IMR-90 (cell line): ENCODE measurements at regions not wholly inside any gene's neighbourhood (a gene's known extent, or its start where the extent isn't known, plus 50 kb on each side); places are given as distances from the start of the nearest gene placed in this dataset.

Experiments used
- ATAC-seq: fragments of 200-7000 bp; cut with Tn5 transposase; 2 replicates; pipeline ENCODE4 v1.9.1; 2020; ENCODE audit warnings: low read depth, mild to moderate bottlenecking, moderate library complexity
- BruUV-seq: library from RNA; stranded (reverse); fragments of 400-500 nt; replicated peaks from 2 replicates; lab custom pipeline; 2021; lab: Mats Ljungman, UMichigan
- CTCF ChIA-PET: fragments of 300-600 bp; formaldehyde crosslinking; extraction: SDS; loops from one replicate; lab custom pipeline; 2021; ENCODE audit warnings: antibody characterized with exemption; lab: Yijun Ruan, JAX
- POLR2A ChIA-PET: fragments of 300-600 bp; sonication (Branson Sonifier 250); formaldehyde crosslinking; loops from one replicate; lab custom pipeline; 2022; ENCODE audit warnings: antibody characterized with exemption; ENCODE audit not compliant: unreplicated experiment; lab: Charles Lee
- DNase-seq: peaks from one replicate; pipeline ENCODE4 v3.0.0; 2013
- H2AFZ ChIP-seq: replicated peaks from 2 replicates; pipeline ENCODE3; 2013; ENCODE audit warnings: low read length, mild to moderate bottlenecking; ENCODE audit not compliant: poor library complexity
- H2AK5ac ChIP-seq: 2 replicates; pipeline ENCODE4 v1.6.1; 2013; ENCODE audit warnings: low read depth, low read length, inconsistent platforms
- H2AK9ac ChIP-seq: replicated peaks from 2 replicates; pipeline ENCODE3; 2013; ENCODE audit warnings: mild to moderate bottlenecking, low read depth, low read length, moderate library complexity; ENCODE audit not compliant: poor library complexity
- H2BK120ac ChIP-seq: 2 replicates; pipeline ENCODE4 v1.6.1; 2013; ENCODE audit warnings: low read depth, low read length, inconsistent platforms
- H2BK15ac ChIP-seq: 3 replicates; pipeline ENCODE4 v1.6.1; 2013; ENCODE audit warnings: low read depth, low read length, inconsistent platforms
- H2BK20ac ChIP-seq: 2 replicates; pipeline ENCODE4 v1.6.1; 2013; ENCODE audit warnings: low read depth, mild to moderate bottlenecking, inconsistent platforms, low read length, moderate library complexity
- H2BK5ac ChIP-seq: 2 replicates; pipeline ENCODE4 v1.6.1; 2013; ENCODE audit warnings: mild to moderate bottlenecking, low read depth, low read length, inconsistent platforms; ENCODE audit not compliant: poor library complexity, severe bottlenecking
- H3K14ac ChIP-seq: replicated peaks from 2 replicates; pipeline ENCODE4 v1.6.1; 2013; ENCODE audit warnings: low read depth, low read length, inconsistent platforms
- H3K18ac ChIP-seq: 2 replicates; pipeline ENCODE4 v1.6.1; 2013; ENCODE audit warnings: low read depth, low read length, control low read depth
- H3K23ac ChIP-seq: 2 replicates; pipeline ENCODE4 v1.6.1; 2013; ENCODE audit warnings: low read depth, low read length, inconsistent platforms
- H3K27ac ChIP-seq: 2 replicates; pipeline ENCODE4 v1.5.1; 2013; ENCODE audit warnings: mild to moderate bottlenecking, control low read depth, low read length; ENCODE audit not compliant: insufficient read depth
- H3K27me3 ChIP-seq: 2 replicates; pipeline ENCODE4 v1.6.1; 2013; ENCODE audit warnings: low read length; ENCODE audit not compliant: control insufficient read depth, insufficient read depth
- H3K36me3 ChIP-seq: 2 replicates; pipeline ENCODE4 v1.6.1; 2013; ENCODE audit warnings: low read length, mixed read lengths; ENCODE audit not compliant: control insufficient read depth, insufficient read depth
- H3K4ac ChIP-seq: 2 replicates; pipeline ENCODE4 v1.6.1; 2013; ENCODE audit warnings: low read depth, low read length, inconsistent platforms
- H3K4me1 ChIP-seq: 2 replicates; pipeline ENCODE4 v1.6.1; 2013; ENCODE audit warnings: low read length, mixed read lengths; ENCODE audit not compliant: control insufficient read depth, insufficient read depth
- H3K4me2 ChIP-seq: 2 replicates; pipeline ENCODE4 v1.6.1; 2013; ENCODE audit warnings: low read depth, mild to moderate bottlenecking, control low read depth, low read length, moderate library complexity
- H3K4me3 ChIP-seq: 2 replicates; pipeline ENCODE4 v1.5.1; 2013; ENCODE audit warnings: low read depth, mild to moderate bottlenecking, control low read depth, low read length, moderate library complexity; ENCODE audit not compliant: insufficient read depth
- H3K56ac ChIP-seq: 2 replicates; pipeline ENCODE4 v1.6.1; 2013; ENCODE audit warnings: low read length, inconsistent platforms; ENCODE audit not compliant: insufficient read depth; ENCODE audit errors: extremely low read depth
- H3K79me1 ChIP-seq, 2 experiments: 2 replicates each; pipeline ENCODE4 v1.6.1; 2013; ENCODE audit warnings: low read length in 2 of 2, inconsistent platforms in 1 of 2, low read depth in 1 of 2
- H3K9ac ChIP-seq: 2 replicates; pipeline ENCODE4 v1.6.1; 2013; ENCODE audit warnings: low read depth, low read length, control low read depth
- H3K9me1 ChIP-seq: 2 replicates; pipeline ENCODE4 v1.6.1; 2013; ENCODE audit warnings: low read length, inconsistent platforms; ENCODE audit not compliant: insufficient read depth
- H3K9me3 ChIP-seq: 2 replicates; pipeline ENCODE4 v1.6.1; 2013; ENCODE audit warnings: low read length; ENCODE audit not compliant: control insufficient read depth, insufficient read depth
- H4K20me1 ChIP-seq: 2 replicates; pipeline ENCODE4 v1.6.1; 2013; ENCODE audit warnings: low read length, inconsistent platforms; ENCODE audit not compliant: insufficient read depth
- H4K5ac ChIP-seq: 2 replicates; pipeline ENCODE4 v1.6.1; 2013; ENCODE audit warnings: mild to moderate bottlenecking, low read depth, low read length, control low read depth
- H4K8ac ChIP-seq, 2 experiments: 2 replicates each; pipeline ENCODE4 v1.6.1; 2013; ENCODE audit warnings: low read depth in 2 of 2, low read length in 2 of 2, control low read depth in 1 of 2, inconsistent platforms in 1 of 2
- H4K91ac ChIP-seq: 2 replicates; pipeline ENCODE4 v1.6.1; 2013; ENCODE audit warnings: low read depth, low read length, inconsistent platforms; ENCODE audit not compliant: insufficient read depth
- CEBPB ChIP-seq: IDR thresholded peaks from 2 replicates; pipeline ENCODE4 v1.6.1; 2012; ENCODE audit warnings: low read depth, low read length, improper control_type of control experiment
- CTCF ChIP-seq: conservative IDR thresholded peaks from 2 replicates; pipeline ENCODE4 v1.5.1; 2012; ENCODE audit warnings: mild to moderate bottlenecking, low read depth, low read length, improper control_type of control experiment
- ELK1 ChIP-seq: fragments of 150-350 bp; IDR thresholded peaks from 2 replicates; pipeline ENCODE4 v1.6.1; 2016; ENCODE audit warnings: low read depth, mild to moderate bottlenecking, low read length, moderate library complexity, borderline replicate concordance
- RAD21 ChIP-seq: IDR thresholded peaks from 2 replicates; pipeline ENCODE4 v1.6.1; 2012; ENCODE audit warnings: low read length, improper control_type of control experiment
- USF2 ChIP-seq: fragments of 150-350 bp; IDR thresholded peaks from 2 replicates; pipeline ENCODE4 v1.6.1; 2017; ENCODE audit warnings: mild to moderate bottlenecking, antibody characterized with exemption, low read length, low read depth
- WGBS, 2 experiments: methylation state at CpG; one replicate each; pipeline versions ENCODE4 v1.1.5 to v1.1.7; 2013; ENCODE audit warnings: missing lambda C conversion rate in 2 of 2; ENCODE audit not compliant: insufficient read length in 1 of 2; ENCODE audit errors: extremely low coverage in 2 of 2; 5-methylcytosine and 5-hydroxymethylcytosine counted together
- dilution Hi-C: fragments of 300-500 bp; cut with HindIII; formaldehyde crosslinking; loops from one replicate; pipeline ENCODE4 v1.14.3; 2018; ENCODE audit warnings: low sequenced_read_pairs; ENCODE audit not compliant: unreplicated experiment
- in situ Hi-C: fragments of 300-500 bp; cut with MboI; formaldehyde crosslinking; loops from 3 replicates; pipeline ENCODE4 v1.14.3; 2019; ENCODE audit warnings: low sequenced_read_pairs, inconsistent platforms, mixed read lengths
- intact Hi-C: fragments of 100-400 bp; cut with micrococcal nuclease; formaldehyde crosslinking; loops from 2 replicates; pipeline ENCODE4 v1.10.0; 2022

- POLR2A ChIA-PET: no interaction called here
- ATAC-seq (peak; percentile 54), DNase-seq (no peak)
- Histone ChIP-seq H4K5ac (no peak overlapping the region; the same call in 1 of the 2 replicates), H2AK9ac (no peak overlapping the region), H3K56ac (no peak overlapping the region), H3K14ac (no peak overlapping the region), H2BK120ac (no peak overlapping the region), H3K4me2 (no peak overlapping the region), H3K27me3 (peaks cover 10% of the 10 kb centered on the region), H2BK15ac (no peak overlapping the region), H3K18ac (no peak overlapping the region; the same call in 1 of the 2 replicates), H3K9ac (no peak overlapping the region), H4K8ac (no peak overlapping the region), H3K4ac (no peak overlapping the region), H2AFZ (no peak overlapping the region), H3K36me3 (no peaks in the 10 kb centered on the region), H3K27ac (no peak overlapping the region), H3K4me1 (peaks cover 4% of the 10 kb centered on the region; the same call in 1 of the 2 replicates), H3K9me3 (peaks cover 8% of the 10 kb centered on the region), H3K4me3 (no peak overlapping the region), H2BK5ac (no peak overlapping the region), H2BK20ac (no peak overlapping the region), H3K79me1 (no peaks in the 10 kb centered on the region), H4K91ac (no peak overlapping the region), H3K9me1 (no peaks in the 10 kb centered on the region), H3K23ac (no peak overlapping the region), H2AK5ac (no peak overlapping the region), H4K20me1 (no peaks in the 10 kb centered on the region)
- dilution Hi-C loops: no loop called here
- no peak for TF ChIP-seq CTCF
- TF ChIP-seq USF2: no peak
- no peak for TF ChIP-seq CEBPB
- TF ChIP-seq ELK1: no peak
- TF ChIP-seq RAD21: no peak
- in situ Hi-C loops: no loop called here
- BruUV-seq: no TSS peak
- no CpG with 5 or more reads among the region's 6 CpGs for WGBS, 2 experiments
- CTCF ChIA-PET: interaction anchor here (0.6 kb wide), 1 partner anchor 152 kb away, joined by 3 read pairs; no protein-coding TSS in a partner anchor
- intact Hi-C loops: no loop called here
Measured at GRCh38 chr14:51806026-51807023, 54.1 kb upstream of the GNG2 start.
